ENCODE measurements at regions not wholly inside any gene's neighbourhood (a gene's known extent, or its start where the extent isn't known, plus 50 kb on each side); places are given as distances from the start of the nearest gene placed in this dataset.

- TF ChIP-seq, protein P1, sequence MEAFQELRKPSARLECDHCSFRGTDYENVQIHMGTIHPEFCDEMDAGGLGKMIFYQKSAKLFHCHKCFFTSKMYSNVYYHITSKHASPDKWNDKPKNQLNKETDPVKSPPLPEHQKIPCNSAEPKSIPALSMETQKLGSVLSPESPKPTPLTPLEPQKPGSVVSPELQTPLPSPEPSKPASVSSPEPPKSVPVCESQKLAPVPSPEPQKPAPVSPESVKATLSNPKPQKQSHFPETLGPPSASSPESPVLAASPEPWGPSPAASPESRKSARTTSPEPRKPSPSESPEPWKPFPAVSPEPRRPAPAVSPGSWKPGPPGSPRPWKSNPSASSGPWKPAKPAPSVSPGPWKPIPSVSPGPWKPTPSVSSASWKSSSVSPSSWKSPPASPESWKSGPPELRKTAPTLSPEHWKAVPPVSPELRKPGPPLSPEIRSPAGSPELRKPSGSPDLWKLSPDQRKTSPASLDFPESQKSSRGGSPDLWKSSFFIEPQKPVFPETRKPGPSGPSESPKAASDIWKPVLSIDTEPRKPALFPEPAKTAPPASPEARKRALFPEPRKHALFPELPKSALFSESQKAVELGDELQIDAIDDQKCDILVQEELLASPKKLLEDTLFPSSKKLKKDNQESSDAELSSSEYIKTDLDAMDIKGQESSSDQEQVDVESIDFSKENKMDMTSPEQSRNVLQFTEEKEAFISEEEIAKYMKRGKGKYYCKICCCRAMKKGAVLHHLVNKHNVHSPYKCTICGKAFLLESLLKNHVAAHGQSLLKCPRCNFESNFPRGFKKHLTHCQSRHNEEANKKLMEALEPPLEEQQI (IDR thresholded peaks at IDR 0.05): no peak
- TF ChIP-seq ZBTB2 (IDR thresholded peaks at IDR 0.05) (peak; percentile 59; the same call in 1 of the 2 replicates), MNT (conservative IDR thresholded peaks at IDR 0.05) (peak; percentile 58 to 67; a peak in 3 of 4 replicates), RB1 (IDR thresholded peaks at IDR 0.05; ENCODE audit: low read depth) (peak; percentile 15; the same call in 1 of the 2 replicates), ARID1B (IDR thresholded peaks at IDR 0.05) (peak; percentile 64), MXI1 (IDR thresholded peaks at IDR 0.05; ENCODE audit: low read depth, low read length) (no peak), ZNF133 (CRISPR knock-in tag; IDR thresholded peaks at IDR 0.05) (no peak), ZNF561 (CRISPR knock-in tag; conservative IDR thresholded peaks at IDR 0.05) (no peak), RBM15 (IDR thresholded peaks at IDR 0.05; ENCODE audit: insufficient read depth, low read length) (no peak), SMARCC2 (IDR thresholded peaks at IDR 0.05; ENCODE audit: low read depth) (peak; percentile 42; the same call in 1 of the 2 replicates), DACH1 (IDR thresholded peaks at IDR 0.05; ENCODE audit: partially characterized antibody) (no peak), ZNF75A (CRISPR knock-in tag; IDR thresholded peaks at IDR 0.05) (no peak), PRMT5 (CRISPR knock-in tag; IDR thresholded peaks at IDR 0.05) (no peak), ZEB2 (IDR thresholded peaks at IDR 0.05) (peak; percentile 16; the same call in 1 of the 2 replicates), IFI16 (CRISPR knock-in tag; IDR thresholded peaks at IDR 0.05) (no peak), ZNF551 (CRISPR knock-in tag; IDR thresholded peaks at IDR 0.05) (no peak), TBL1XR1 (IDR thresholded peaks at IDR 0.05; ENCODE audit: low read length in 2 of 2) (no peak), OTX1 (CRISPR knock-in tag; IDR thresholded peaks at IDR 0.05) (no peak), TBP (optimal IDR thresholded peaks at IDR 0.05; ENCODE audit: low read depth, low read length) (peak; percentile 90), MCM7 (IDR thresholded peaks at IDR 0.05) (no peak), SUPT5H (IDR thresholded peaks at IDR 0.05) (peak; percentile 85), CBFA2T3 (IDR thresholded peaks at IDR 0.05) (0 out of 2 replicates have a peak, but pooled peaks have one; percentile 12)
- TF ChIP-seq, protein P2, sequence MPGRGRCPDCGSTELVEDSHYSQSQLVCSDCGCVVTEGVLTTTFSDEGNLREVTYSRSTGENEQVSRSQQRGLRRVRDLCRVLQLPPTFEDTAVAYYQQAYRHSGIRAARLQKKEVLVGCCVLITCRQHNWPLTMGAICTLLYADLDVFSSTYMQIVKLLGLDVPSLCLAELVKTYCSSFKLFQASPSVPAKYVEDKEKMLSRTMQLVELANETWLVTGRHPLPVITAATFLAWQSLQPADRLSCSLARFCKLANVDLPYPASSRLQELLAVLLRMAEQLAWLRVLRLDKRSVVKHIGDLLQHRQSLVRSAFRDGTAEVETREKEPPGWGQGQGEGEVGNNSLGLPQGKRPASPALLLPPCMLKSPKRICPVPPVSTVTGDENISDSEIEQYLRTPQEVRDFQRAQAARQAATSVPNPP (IDR thresholded peaks at IDR 0.05; ENCODE audit: borderline replicate concordance, insufficient read depth, insufficient read length): no peak
- TF ChIP-seq, protein P3, sequence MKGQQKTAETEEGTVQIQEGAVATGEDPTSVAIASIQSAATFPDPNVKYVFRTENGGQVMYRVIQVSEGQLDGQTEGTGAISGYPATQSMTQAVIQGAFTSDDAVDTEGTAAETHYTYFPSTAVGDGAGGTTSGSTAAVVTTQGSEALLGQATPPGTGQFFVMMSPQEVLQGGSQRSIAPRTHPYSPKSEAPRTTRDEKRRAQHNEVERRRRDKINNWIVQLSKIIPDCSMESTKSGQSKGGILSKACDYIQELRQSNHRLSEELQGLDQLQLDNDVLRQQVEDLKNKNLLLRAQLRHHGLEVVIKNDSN (CRISPR knock-in tag; IDR thresholded peaks at IDR 0.05): no peak
These were observed 178.7 kb downstream of the SEC14L1 start (continued) for GRCh38 chr17:77319211-77320043.
